CD14-positive monocyte (primary cell): ENCODE measurements at regions not wholly inside any gene's neighbourhood (a gene's known extent, or its start where the extent isn't known, plus 50 kb on each side); places are given as distances from the start of the nearest gene placed in this dataset.

Experiments used
- DNase-seq, 3 donors: peaks; one replicate each; pipeline ENCODE4 v3.0.0-alpha.2; 2011 to 2022
- H2AFZ ChIP-seq: 2 replicates; pipeline ENCODE4 v1.6.0; 2012; ENCODE audit warnings: mild to moderate bottlenecking, low read depth, low read length, inconsistent platforms; ENCODE audit not compliant: insufficient read depth, poor library complexity, severe bottlenecking
- H3K27ac ChIP-seq, 2 donors: 1 replicate in 1 of 2; 2 replicates in 1 of 2; pipeline ENCODE4 v1.5.1; 2012 to 2013; ENCODE audit warnings: low read length in 2 of 2, control low read depth in 1 of 2, inconsistent platforms in 1 of 2, low read depth in 1 of 2, mild to moderate bottlenecking in 1 of 2
- H3K27me3 ChIP-seq, 2 donors: one replicate each; pipeline versions ENCODE4 v1.6.0 to v1.6.1; 2011 to 2013; ENCODE audit warnings: low read length in 2 of 2; ENCODE audit not compliant: control insufficient read depth in 2 of 2, insufficient read depth in 2 of 2
- H3K36me3 ChIP-seq, 2 donors: replicated peaks in 1 of 2; 1 replicate in 1 of 2; 2 replicates in 1 of 2; pipeline versions ENCODE4 v1.5.1 to v1.6.1; 2012 to 2013; ENCODE audit warnings: low read length in 2 of 2, control low read depth in 1 of 2, inconsistent platforms in 1 of 2, mild to moderate bottlenecking in 1 of 2; ENCODE audit not compliant: insufficient read depth in 2 of 2, control insufficient read depth in 1 of 2
- H3K4me1 ChIP-seq, 2 donors: 1 replicate in 1 of 2; 2 replicates in 1 of 2; pipeline versions ENCODE4 v1.5.1 to v1.6.1; 2012 to 2013; ENCODE audit warnings: low read length in 2 of 2, control low read depth in 1 of 2, inconsistent platforms in 1 of 2, mild to moderate bottlenecking in 1 of 2, moderate library complexity in 1 of 2; ENCODE audit not compliant: insufficient read depth in 2 of 2, control insufficient read depth in 1 of 2
- H3K4me2 ChIP-seq: replicated peaks from 2 replicates; pipeline ENCODE3; 2012; ENCODE audit warnings: low read length, moderate library complexity, mild to moderate bottlenecking; ENCODE audit not compliant: poor library complexity, severe bottlenecking; ENCODE audit errors: extremely low read depth
- H3K4me3 ChIP-seq, 3 experiments: fragments of 200-600 bp in 1 of 3; sonication (generic) in 1 of 3; replicated peaks in 1 of 3; 1 replicate in 2 of 3; 2 replicates in 1 of 3; pipeline ENCODE4 v1.5.1; 2011 to 2013; ENCODE audit warnings: low read length in 3 of 3, mild to moderate bottlenecking in 3 of 3, control low read depth in 2 of 3, low read depth in 2 of 3, inconsistent platforms in 1 of 3, moderate library complexity in 1 of 3
- H3K79me2 ChIP-seq: 2 replicates; pipeline ENCODE4 v1.6.0; 2012; ENCODE audit warnings: mild to moderate bottlenecking, control low read depth, inconsistent platforms, low read length, moderate library complexity; ENCODE audit not compliant: insufficient read depth
- H3K9ac ChIP-seq: 2 replicates; pipeline ENCODE4 v1.6.0; 2017; ENCODE audit warnings: low read length, mild to moderate bottlenecking; ENCODE audit not compliant: insufficient read depth, poor library complexity, severe bottlenecking
- H3K9me3 ChIP-seq, 2 donors: replicated peaks in 1 of 2; 1 replicate in 1 of 2; 2 replicates in 1 of 2; pipeline versions ENCODE4 v1.5.1 to v1.6.1; 2012 to 2013; ENCODE audit warnings: low read length in 2 of 2, control low read depth in 1 of 2; ENCODE audit not compliant: control insufficient read depth in 1 of 2, insufficient read depth in 1 of 2
- H4K20me1 ChIP-seq: 2 replicates; pipeline ENCODE4 v1.6.0; 2012; ENCODE audit warnings: mild to moderate bottlenecking, low read length, control low read depth, moderate library complexity; ENCODE audit not compliant: insufficient read depth
- H3K27ac Mint-ChIP-seq, 7 donors: one replicate each; pipeline ENCODE4 v1.8.0; 2020; ENCODE audit warnings: mild to moderate bottlenecking in 7 of 7, mixed read lengths in 7 of 7, moderate library complexity in 6 of 7, inconsistent platforms in 2 of 7
- H3K27me3 Mint-ChIP-seq, 3 donors: one replicate each; pipeline ENCODE4 v1.8.0; 2021 to 2022; ENCODE audit warnings: low read depth in 3 of 3, mild to moderate bottlenecking in 3 of 3, mixed read lengths in 3 of 3, moderate library complexity in 3 of 3, inconsistent platforms in 1 of 3
- H3K36me3 Mint-ChIP-seq, 2 donors: one replicate each; pipeline ENCODE4 v1.8.0; 2020; ENCODE audit warnings: mixed read lengths in 2 of 2, inconsistent platforms in 1 of 2, mild to moderate bottlenecking in 1 of 2
- H3K4me1 Mint-ChIP-seq: one replicate; pipeline ENCODE4 v1.8.0; 2020; ENCODE audit warnings: mild to moderate bottlenecking, mixed read lengths
- H3K4me3 Mint-ChIP-seq, 2 donors: one replicate each; pipeline ENCODE4 v1.8.0; 2020; ENCODE audit warnings: mild to moderate bottlenecking in 2 of 2, mixed read lengths in 2 of 2, moderate library complexity in 1 of 2
- H3K9me3 Mint-ChIP-seq, 7 donors: one replicate each; pipeline ENCODE4 v1.8.0; 2020 to 2022; ENCODE audit warnings: mixed read lengths in 7 of 7, mild to moderate bottlenecking in 6 of 7, moderate library complexity in 6 of 7, inconsistent platforms in 2 of 7
- CTCF ChIP-seq: fragments of 200-600 bp; IDR thresholded peaks from one replicate; pipeline ENCODE4 v1.8.0; 2022; ENCODE audit warnings: antibody characterized with exemption, mild to moderate bottlenecking
- WGBS: methylation state at CpG from one replicate; pipeline ENCODE4 v1.1.5; 2013; ENCODE audit warnings: missing lambda C conversion rate; ENCODE audit not compliant: insufficient coverage; 5-methylcytosine and 5-hydroxymethylcytosine counted together
- intact Hi-C, 2 donors: fragments of 100-400 bp; cut with micrococcal nuclease; formaldehyde crosslinking; loops; one replicate each; pipeline versions ENCODE4 v1.15.0 to v1.15.1; 2023

DNA sequence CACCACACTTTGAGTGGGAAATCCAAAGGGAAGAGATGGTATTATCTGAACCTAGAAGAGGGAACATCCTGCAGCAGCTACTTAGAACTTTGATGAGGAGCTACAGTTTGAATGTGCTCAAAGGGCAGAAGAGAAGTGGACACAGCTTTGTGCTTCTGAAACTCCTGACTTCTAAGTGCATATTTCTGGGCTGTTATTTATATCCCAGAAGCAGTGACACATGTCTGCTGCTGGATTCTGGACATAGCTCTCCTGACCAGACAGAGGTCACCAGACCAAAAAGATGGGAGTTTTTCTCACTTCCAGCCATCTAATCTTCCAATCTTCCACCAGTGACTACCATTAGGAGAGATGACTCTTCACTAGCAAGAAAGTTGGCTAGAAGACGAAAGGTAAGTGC is 153.9 kb downstream of the FSIP2 start:
- no peaks in the 10 kb centered on the region for H3K36me3 Mint-ChIP-seq
- Histone ChIP-seq H3K9ac (no peak overlapping the region), H3K27ac (no peak overlapping the region), H3K79me2 (no peaks in the 10 kb centered on the region), H3K9me3 (no peaks in the 10 kb centered on the region), H2AFZ (no peak overlapping the region), H4K20me1 (no peaks in the 10 kb centered on the region), H3K27me3 (no peaks in the 10 kb centered on the region), H3K36me3 (no peaks in the 10 kb centered on the region), H3K4me1 (no peaks in the 10 kb centered on the region), H3K4me2 (no peak overlapping the region), H3K4me3 (no peak overlapping the region)
- no peaks in the 10 kb centered on the region for H3K4me1 Mint-ChIP-seq
- H3K27me3 Mint-ChIP-seq: no peaks in the 10 kb centered on the region
- H3K4me3 Mint-ChIP-seq: no peak overlapping the region
- intact Hi-C loops: no loop called here
- no CpG with 5 or more reads among the region's 1 CpG for WGBS
- TF ChIP-seq CTCF: no peak
- no peak for DNase-seq
- no peak overlapping the region for H3K27ac Mint-ChIP-seq
- peaks cover 0 to 5% (median 2%) of the 10 kb centered on the region in 7 donors for H3K9me3 Mint-ChIP-seq

GRCh38 chr2:185894223-185894622 is 155.6 kb downstream of the FSIP2 start:
- Mint-ChIP-seq H3K27me3 (no peaks in the 10 kb centered on the region), H3K4me3 (no peak overlapping the region), H3K27ac (no peak overlapping the region), H3K36me3 (no peaks in the 10 kb centered on the region), H3K4me1 (no peaks in the 10 kb centered on the region), H3K9me3 (peaks cover 0 to 7% (median 2%) of the 10 kb centered on the region in 7 donors)
- no peak for TF ChIP-seq CTCF
- Histone ChIP-seq H3K9ac (no peak overlapping the region), H3K79me2 (no peaks in the 10 kb centered on the region), H2AFZ (no peak overlapping the region), H3K4me2 (no peak overlapping the region), H3K4me1 (no peaks in the 10 kb centered on the region), H3K27me3 (no peaks in the 10 kb centered on the region), H3K27ac (no peak overlapping the region), H3K9me3 (no peaks in the 10 kb centered on the region), H4K20me1 (no peaks in the 10 kb centered on the region), H3K36me3 (no peaks in the 10 kb centered on the region), H3K4me3 (no peak overlapping the region)
- no CpG with 5 or more reads among the region's 2 CpGs for WGBS
- DNase-seq: no peak
- intact Hi-C loops: no loop called here
